Activated naive CD8-positive, alpha-beta T cell treated with anti-CD3 and anti-CD28 coated beads, Interleukin-2, amount 50 U/mL, for 16 hours (primary cell): ENCODE measurements at regions not wholly inside any gene's neighbourhood (a gene's known extent, or its start where the extent isn't known, plus 50 kb on each side); places are given as distances from the start of the nearest gene placed in this dataset.

Experiments
- DNase-seq: peaks from one replicate; pipeline ENCODE4 v3.0.0-alpha.2; 2020; ENCODE audit warnings: low read depth, low spot score

DNA sequence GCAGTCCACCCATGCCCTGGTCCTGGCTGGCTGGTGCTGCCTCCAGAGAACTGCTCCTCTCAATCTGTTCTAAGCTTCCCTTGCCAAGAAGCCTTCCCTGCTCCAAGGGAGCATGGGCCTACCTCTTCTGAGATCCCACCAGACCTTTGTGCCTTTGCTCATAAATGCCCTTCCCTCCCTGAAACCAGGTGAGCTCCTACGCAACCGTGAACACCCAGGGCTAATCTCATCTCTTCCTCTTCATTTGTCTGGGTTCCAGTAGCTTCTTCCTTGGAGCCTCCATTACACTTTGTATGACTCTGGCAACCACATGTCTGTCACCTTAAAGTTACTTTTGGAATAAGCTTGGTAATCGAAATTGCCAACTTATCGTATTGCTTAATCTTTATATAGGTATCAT lies 270.6 kb downstream of the PBX3 start:
- DNase-seq = no peak

DNA sequence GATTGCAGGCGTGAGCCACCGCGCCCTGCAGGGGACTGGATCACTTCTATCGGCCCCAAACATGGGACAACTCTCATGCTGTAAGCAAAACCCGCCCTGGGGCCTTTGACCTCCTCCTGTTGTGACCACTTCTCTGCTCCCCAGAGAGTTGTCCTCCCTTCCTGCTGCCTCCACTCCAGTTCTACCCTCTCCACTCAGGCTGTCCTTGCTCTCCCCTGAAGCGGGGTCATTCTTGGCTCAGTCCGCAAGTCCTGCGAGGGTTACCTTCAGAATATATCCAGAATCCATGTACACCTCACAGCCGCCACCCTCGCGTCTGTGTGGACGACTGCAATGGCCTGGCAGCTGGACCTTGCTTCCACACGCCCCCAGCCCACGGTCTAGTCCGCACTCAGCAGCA lies 273.7 kb downstream of the PBX3 start:
- DNase-seq = no peak

DNA sequence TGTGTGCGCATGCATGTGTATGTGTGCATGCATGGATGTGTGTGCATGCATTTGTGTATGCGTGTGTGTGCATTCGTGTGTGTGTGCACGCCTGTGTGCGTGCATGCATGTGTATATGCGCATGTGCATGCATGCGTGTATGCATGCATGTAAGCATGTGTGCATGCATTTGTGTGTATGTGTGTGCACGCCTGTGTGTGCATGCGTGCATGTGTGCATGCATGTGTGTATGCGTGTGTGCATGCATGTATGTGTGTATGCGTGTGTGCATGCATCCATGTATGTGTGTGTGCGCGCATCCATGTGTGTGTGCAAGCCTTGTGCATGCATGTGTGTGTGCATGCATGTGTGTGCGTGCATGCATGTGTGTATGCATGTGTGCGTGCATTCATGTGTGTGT lies 276.8 kb downstream of the PBX3 start:
- DNase-seq = no peak

DNA sequence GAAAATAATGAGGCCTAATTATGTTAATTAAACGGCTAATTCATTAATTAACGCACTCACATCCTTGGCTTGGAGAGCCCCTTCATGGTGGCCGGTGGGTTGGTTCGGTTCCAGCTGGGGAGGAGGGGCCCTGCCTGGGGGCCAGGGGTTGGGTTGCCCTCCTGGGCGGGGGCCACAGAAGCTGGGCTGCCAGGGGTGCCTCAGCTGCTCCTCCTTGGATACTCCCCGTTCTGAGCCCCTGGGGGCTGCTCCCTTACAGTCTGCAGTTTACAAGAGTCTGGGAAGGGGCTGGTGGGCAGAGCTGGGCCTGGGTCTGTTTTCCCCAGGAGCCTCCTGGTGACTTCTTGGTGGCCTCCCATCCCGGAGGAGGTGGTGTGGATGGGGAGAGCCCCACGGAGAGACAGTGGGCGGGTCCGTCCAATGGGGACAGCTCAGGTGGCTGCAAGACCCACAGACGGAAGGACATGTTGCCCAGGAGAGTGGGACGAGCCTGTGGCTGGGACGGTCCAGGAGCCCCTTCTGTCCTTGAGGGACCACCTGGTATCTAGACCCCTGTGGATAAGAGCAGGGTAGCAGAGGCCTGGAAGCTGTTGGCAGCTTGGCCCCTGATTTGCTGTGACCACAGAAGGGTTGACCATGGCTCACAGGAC lies 277.5 kb downstream of the PBX3 start:
- DNase-seq = no peak

DNA sequence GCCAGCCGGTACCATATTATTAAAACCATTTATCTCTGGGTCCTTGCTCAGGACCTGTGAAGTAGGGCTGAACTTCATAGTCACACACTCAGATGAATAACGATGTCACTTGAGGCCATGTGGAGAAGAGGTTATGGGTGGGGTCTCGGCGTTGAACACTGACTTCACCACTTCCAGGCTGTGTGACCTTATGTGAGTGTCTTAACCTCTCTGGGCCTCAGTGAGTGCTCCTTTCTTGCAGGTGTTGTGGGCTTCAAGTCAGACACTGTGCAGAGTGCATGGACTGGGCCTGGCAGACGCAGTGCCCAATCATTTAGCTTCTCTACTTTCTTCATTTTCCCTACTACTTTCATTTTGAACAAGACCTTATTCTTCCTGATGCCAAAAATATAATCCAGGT lies 278.8 kb downstream of the PBX3 start:
- no peak for DNase-seq

DNA sequence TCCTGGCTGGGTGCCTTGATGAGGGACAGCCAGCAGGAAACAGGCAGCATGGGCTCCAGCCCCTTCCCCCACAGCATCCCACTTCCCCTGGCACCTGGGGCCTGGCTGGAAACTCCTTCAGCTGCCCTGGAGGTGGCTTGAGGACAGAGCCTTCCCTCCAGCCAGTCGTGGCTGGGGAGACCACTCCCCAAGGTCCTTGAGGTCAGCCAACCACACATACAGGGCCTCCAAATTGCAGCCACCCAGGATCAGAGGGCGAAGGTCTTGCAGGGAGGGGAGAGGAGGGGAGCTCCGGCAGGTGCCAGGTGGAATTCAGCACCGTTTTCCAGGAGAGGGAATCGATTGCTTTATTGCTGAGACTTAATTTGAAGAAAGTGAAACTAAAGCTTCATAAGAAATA lies 280.4 kb downstream of the PBX3 start:
- no peak for DNase-seq

DNA sequence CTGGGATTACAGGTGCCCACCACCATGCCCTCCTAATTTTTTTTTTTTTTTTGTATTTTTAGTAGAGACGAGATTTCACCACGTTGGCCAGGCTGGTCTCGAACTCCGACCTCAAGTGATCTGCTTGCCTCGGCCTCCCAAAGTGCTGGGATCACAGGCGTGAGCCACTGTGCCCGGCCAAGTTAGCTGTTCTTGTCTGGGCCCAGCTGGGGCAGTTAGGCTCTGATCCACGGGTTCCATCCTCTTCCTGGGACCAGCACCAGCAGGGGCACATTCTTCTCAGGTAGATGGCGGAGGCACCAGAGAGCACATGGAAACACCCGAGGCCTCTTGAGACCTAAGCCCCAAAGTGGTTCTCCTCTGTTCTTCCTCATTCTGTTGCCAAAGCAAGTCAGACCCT lies 281.6 kb downstream of the PBX3 start:
- no peak for DNase-seq

DNA sequence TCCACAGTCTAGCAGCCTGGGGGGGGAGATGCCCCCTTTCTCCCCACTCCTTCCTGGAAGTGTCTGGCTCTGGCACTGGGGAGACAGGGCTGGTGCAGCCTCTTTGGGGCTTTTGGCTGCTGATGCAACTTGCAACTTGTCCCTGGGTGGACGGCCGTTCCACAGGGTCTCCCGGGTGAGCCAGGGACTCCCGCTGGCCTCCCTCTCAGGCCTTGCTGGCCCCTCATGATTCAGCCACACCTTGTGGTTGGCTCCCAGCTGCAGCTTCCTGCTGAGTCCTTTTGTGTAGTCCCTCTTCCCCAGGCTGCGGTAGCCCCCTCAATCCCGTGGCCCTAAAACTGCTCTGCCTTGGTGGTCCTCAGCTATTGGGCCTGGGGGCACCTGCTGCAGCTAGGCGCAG lies 283.5 kb downstream of the PBX3 start:
- DNase-seq = no peak

DNA sequence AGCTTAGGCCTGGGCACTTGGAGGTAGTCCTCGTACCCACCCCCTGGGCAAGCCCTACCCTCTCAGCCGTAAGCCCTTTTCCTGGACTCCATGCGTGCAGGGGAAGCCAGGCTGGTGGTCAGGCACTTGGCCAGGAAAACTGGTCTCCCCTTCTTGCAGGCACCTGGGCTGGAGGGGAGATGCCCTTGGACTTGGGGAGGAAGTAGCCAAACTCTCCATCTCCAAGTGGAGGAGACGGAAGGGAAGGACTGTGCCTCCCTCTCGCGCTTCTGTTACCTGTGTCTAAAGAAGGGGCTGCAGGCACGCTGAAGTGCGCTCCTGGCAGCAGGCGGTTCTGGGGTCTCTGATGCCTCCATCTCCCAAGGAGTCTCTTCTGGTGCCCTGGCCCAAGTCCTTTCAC lies 283.9 kb downstream of the PBX3 start:
- no peak for DNase-seq

DNA sequence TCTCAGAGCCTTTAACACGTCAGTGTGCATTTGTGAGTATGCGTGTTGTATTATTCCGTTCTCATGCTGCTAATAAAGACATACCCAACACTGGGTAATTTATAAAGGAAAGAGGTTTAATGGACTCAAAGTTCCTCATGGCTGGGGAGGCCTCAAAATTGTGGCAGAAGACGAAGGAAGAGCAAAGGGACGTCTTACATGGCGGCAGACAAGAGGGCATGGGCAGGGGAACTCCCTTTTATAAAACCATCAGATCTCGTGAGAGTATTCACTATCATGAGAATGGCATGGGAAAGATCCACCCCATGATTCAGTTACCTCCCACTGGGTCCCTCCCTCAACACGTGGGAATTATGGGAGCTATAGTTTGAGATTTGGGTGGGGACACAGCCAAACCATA lies 285.0 kb downstream of the PBX3 start:
- DNase-seq = no peak

DNA sequence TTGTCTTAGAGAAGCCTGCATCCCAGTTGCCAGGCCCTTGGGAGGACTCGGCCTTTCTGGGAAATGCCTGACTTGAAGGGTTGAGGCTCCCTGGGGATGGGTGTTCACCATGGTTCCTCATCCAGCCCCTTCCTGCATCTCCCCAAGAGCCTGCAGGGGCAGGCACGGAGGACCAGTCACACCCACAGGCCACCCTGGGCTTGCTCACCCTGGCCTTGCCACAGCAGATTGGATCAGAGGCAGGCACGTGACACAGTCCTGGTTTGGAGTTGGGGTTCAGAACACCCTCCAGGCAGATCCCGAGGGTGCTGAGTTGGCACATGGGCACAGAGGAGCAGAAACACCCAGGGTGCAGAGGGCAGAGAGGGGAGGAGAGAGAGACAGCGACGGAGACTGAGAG lies 286.1 kb downstream of the PBX3 start:
- DNase-seq = no peak

DNA sequence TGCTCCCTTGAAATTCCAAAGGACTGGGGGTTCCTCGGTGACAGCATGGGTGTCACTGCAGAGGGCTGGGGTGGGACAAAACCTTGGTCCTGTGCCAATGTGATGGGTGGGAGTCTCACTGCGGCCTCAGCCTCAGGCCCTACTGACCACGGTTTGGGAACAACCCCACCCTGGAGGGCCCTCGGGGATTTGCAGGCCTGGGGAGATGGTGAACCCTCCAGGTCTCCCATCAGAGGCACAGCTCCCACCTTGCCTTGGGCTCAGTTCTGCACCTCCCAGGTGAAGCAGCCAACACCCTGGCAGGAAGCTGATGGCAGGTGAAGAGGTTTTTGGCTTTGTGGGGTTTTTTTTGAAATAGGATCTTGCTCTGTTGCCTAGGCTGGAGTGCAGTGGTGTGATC lies 286.8 kb downstream of the PBX3 start:
- no peak for DNase-seq

DNA sequence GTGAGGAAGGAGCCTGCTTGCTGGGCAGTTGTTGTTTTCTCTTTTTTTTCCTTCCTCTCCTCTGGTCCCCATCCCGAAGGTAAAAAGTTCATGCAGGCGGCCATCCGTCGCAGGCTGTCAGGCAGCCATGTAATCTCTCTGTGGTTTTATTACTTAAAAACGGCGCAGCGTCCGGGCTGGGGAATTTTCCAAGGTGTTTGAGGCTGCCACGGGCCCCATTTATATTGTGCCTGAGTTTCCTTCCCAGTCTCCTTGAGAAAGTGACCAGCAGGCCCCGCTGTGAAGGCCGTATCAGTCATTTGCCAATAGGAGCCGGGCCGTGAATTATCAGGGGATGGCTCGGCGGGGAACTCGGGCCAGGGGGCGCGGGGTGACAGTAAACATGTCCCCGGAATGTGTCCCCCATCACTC lies 289.7 kb downstream of the PBX3 start:
- no peak for DNase-seq

DNA sequence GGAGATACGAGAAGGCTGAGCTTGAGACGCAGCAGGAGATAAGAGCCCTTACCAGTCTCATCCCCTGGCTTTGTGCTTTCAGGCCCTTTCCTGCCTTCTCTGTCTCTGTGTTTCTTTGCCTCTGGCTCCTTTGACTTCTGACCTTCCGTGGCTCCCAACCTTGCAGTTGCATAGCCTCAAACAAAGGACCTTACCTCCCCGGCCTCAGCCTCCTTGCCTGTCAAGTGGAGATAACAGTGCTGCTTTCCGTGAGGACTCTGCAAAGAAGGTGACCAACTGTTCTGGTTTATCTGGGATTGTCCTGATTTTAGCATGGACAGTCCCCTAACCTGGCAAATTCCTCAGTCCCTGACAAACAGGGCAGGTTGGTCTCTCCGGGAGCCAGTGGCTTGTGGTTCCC lies 287.8 kb upstream of the MVB12B start:
- DNase-seq = no peak

DNA sequence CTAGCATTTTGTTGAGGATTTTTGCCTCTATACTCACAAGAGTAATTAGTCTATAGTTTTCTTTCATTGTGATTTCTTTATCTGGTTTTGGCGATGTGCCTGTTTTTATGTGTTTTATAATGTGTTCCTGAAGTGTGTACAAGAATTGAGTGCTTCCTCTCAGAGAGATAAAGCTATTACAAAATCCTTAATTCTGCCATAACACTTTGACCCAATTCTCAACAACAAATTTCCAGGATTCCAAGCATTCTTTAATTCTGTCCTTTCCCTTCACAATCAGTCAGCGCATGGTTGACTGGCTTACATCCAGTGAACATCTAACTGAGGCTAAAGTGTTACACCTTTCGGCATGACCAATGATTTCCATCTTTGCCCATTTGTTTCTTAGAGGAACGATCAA lies 282.9 kb upstream of the MVB12B start:
- DNase-seq = no peak

DNA sequence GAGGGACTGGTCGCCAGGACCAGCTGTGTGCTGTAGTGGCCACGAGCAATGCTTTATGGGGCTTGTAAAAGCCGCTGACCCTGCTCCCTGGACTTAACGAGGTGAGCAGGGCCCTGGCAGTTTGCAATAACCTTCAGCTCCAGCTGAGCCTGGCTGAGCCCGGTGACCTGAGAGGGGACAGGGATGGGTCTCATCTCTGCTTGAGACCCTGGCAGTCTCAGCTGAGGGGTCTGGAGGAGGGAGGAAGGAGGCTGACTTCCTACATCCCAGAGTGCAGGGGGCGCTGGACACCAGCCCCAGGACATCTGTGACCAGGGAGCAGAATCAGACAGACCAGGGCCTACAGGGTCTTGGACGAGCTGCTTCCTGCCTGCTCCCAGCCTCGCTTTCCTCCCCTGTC lies 277.5 kb upstream of the MVB12B start:
- DNase-seq = no peak

DNA sequence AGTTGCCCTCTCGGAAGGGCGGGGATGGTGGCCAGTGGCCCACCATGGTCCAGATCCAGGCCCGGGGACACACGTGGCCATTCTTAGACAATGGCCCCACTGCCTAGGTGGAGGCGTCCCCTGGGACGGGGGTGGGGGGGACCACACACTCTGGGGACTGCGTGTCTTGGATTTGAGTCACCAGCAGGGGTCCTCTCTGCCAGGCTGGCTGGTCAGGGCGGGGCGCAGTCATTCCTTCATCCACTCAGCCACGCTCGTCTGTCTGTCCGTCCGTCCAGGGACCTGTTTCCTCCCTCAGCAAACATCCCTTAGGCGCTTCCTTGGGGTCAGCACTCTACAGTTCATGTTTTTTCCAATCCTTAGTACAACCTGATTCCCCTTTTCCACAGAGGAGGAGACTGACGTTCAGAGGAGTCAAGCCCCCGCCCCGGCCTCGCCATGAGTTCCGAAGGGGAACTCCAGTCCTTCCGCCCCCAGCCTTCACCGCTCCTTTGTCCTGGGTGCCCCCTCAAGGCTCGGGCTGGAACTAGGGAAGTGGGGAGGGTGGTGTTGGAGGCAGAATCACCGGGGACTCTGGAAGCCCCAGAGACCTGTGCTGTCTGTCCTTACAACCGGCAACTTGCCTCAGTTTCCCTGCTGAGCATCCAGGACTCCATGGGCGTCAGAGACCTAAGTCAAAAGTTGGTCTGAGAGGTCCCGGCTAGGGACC lies 276.6 kb upstream of the MVB12B start:
- DNase-seq = no peak

DNA sequence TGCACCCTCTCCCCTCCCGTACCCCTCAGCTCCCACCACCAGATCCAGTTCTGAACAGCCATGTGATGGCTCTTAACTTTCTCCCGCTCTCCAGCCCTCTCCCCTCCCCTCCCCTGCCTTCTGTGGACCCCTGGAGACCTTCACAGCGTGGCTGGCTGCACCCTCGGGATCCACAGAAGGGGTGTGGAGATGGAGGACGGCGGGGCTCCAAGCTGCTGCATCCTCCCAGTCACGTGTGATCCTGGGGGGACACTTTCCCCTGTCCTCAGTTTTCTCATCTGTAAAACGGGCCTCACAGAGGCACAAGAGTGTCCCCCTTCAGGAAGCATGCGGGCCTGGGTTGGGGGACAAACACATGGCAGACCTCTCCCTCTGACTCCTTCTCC lies 276.0 kb upstream of the MVB12B start:
- no peak for DNase-seq

DNA sequence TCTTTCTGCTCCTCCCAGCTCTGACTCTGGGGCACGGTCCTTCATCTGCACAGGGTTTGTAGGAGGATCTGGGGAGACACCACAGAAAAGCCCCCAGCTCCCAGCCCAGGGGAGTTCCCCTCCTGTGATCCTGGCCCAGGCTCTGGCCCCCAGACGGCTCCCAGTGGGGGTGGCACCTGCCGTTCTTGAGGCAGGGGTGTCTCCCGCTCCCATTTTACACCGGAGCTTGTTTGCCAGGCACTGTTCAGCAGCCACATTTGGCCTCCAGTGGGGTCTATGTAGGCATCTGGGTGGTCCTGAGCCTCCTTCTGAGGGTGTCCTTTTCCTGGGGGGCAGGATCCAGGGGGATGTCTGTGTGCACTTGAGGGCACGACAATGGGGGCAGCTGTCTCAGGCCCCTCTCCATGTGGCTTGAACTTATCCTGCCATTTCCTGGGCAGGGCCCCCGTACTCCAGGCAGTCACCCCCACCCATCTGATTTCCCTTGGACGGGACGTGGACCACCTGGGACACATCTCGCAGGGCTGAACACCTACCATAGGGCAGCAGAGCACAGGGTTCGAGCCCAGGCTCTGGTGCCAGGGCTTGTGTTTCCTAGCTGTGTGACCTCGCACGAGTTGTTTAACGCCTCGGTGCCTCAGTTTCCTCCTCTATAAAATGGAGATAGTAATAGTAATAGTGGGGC lies 275.0 kb upstream of the MVB12B start:
- no peak for DNase-seq

DNA sequence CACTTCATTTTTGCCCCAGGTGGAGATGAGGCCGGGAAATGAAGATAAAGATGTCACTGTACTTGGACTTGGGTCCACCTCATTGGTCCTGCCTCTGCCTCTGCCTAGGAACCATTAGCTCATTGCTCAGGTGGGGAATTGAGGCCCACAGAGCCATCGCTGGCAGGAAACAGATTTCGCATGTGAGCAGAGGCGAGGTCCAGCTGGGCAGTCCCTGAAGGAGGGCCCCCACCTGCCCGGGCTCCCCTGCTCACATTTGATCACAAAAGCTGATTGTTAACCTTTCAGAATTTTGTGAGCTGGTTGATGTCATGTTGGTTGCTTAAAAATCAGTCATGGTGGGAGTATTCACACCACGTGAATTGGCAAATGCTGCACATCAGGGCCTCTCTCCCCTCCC lies 273.8 kb upstream of the MVB12B start:
- no peak for DNase-seq

DNA sequence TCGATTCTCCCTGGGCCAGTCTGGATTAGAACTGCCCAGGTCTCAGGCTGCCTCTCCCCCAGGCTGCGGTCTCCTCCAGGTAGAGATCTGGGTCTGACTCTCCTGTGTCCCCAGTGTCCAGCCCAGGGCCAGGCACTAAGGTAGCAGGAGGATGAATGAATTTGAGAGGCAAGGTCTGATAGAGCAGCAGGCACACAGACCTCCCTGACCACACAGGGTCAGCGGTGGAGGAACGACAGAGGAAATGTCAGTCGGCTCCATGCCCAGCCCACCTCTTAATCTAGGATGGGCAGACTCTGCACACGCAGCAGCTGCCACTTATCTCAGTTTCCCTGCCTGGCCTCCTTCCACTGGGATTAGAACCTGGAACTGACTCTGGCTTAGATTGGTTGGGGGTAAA lies 272.7 kb upstream of the MVB12B start:
- no peak for DNase-seq

DNA sequence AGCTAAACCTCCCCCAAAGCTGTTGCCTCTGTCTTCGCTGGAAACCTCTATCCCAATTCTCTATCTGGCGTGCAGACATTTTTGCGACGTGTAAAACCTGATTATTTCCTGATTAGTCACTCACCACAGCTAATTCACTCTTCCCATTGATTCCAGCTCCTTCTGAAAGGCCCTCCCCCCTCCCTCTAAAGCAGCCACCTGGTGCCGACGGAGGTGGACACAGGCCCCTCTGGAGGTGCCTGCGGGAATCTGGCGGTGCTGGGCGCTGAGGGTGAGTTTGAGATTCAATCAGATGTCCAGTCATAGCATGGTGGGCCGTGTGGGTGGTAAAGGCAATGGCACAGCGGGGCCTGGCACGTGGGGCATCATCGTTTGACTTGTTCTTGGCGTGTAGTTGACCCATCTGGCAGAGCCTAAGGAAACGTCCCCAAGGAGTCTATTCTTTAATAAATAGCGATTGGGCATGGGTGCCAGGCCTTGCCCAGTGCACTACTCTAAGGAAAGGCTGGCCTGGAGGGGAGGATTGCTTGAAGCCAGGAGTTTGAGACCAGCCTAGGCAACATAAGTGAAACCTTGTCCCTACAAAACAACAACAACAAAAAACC lies 271.1 kb upstream of the MVB12B start:
- no peak for DNase-seq
